ENCODE measurements at regions not wholly inside any gene's neighbourhood (a gene's known extent, or its start where the extent isn't known, plus 50 kb on each side); places are given as distances from the start of the nearest gene placed in this dataset.

DNA sequence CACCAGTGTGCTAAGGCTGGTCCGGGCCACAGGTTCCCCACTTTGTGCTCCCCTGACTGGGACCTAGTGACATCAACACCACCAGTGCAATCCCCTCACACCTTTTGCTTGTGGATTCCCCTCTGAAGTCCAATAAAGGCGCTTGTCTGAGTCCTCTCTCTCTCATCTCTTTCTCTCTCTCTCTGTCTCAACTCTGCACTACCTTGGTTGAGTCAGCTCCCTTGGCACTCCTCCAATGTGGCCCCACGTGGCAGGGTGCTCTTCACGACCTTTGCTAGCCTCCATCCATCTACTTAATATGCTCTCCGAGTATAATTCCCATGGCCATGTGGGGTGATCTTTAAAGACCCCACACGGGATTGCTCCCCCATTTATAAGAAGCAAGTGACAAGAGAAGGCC is 385.0 kb downstream of the CD83 start:
- no peak overlapping the region for H3K4me3 ChIP-seq (replicated peaks; ENCODE audit: insufficient read depth, low read length)
- H3K27ac ChIP-seq (replicated peaks), result no peak overlapping the region
- TF ChIP-seq GABPA (IDR thresholded peaks at IDR 0.05; ENCODE audit: low read depth), result no peak
- DNase-seq (ENCODE audit: low read depth in 1 of 2, low spot score in 1 of 2), result no peak
- no peaks in the 10 kb centered on the region for H3K27me3 ChIP-seq (ENCODE audit: insufficient read depth, poor library complexity, severe bottlenecking)

DNA sequence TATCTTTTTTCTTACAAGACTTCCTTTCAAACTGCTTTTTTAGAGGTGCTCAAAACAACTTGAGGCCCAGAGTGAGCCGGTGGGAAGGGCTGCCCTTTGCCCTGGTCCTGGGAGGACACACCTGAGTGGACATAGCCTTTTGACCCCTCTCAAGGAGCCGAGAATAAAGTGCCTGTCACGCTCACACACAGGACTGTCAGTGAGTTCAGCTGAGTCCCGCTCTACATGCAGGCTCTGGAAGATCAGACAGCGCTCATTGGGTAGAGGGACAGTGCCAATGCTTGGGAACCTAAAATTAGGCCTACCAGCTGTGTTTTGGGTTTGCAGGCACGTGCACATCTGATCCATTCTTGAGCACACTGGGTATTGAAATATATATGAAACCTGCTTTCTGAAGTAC is 387.8 kb downstream of the CD83 start:
- no peak overlapping the region for H3K4me3 ChIP-seq (replicated peaks; ENCODE audit: insufficient read depth, low read length)
- no peak for DNase-seq (ENCODE audit: low read depth in 1 of 2, low spot score in 1 of 2)
- no peaks in the 10 kb centered on the region for H3K27me3 ChIP-seq (ENCODE audit: insufficient read depth, poor library complexity, severe bottlenecking)
- TF ChIP-seq, protein P1, sequence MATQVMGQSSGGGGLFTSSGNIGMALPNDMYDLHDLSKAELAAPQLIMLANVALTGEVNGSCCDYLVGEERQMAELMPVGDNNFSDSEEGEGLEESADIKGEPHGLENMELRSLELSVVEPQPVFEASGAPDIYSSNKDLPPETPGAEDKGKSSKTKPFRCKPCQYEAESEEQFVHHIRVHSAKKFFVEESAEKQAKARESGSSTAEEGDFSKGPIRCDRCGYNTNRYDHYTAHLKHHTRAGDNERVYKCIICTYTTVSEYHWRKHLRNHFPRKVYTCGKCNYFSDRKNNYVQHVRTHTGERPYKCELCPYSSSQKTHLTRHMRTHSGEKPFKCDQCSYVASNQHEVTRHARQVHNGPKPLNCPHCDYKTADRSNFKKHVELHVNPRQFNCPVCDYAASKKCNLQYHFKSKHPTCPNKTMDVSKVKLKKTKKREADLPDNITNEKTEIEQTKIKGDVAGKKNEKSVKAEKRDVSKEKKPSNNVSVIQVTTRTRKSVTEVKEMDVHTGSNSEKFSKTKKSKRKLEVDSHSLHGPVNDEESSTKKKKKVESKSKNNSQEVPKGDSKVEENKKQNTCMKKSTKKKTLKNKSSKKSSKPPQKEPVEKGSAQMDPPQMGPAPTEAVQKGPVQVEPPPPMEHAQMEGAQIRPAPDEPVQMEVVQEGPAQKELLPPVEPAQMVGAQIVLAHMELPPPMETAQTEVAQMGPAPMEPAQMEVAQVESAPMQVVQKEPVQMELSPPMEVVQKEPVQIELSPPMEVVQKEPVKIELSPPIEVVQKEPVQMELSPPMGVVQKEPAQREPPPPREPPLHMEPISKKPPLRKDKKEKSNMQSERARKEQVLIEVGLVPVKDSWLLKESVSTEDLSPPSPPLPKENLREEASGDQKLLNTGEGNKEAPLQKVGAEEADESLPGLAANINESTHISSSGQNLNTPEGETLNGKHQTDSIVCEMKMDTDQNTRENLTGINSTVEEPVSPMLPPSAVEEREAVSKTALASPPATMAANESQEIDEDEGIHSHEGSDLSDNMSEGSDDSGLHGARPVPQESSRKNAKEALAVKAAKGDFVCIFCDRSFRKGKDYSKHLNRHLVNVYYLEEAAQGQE (IDR thresholded peaks at IDR 0.05; ENCODE audit: insufficient replicate concordance, low read depth), result no peak
- no peak for TF ChIP-seq POLR2AphosphoS5 (IDR thresholded peaks at IDR 0.05; ENCODE audit: low read depth)
- TF ChIP-seq, protein P2, sequence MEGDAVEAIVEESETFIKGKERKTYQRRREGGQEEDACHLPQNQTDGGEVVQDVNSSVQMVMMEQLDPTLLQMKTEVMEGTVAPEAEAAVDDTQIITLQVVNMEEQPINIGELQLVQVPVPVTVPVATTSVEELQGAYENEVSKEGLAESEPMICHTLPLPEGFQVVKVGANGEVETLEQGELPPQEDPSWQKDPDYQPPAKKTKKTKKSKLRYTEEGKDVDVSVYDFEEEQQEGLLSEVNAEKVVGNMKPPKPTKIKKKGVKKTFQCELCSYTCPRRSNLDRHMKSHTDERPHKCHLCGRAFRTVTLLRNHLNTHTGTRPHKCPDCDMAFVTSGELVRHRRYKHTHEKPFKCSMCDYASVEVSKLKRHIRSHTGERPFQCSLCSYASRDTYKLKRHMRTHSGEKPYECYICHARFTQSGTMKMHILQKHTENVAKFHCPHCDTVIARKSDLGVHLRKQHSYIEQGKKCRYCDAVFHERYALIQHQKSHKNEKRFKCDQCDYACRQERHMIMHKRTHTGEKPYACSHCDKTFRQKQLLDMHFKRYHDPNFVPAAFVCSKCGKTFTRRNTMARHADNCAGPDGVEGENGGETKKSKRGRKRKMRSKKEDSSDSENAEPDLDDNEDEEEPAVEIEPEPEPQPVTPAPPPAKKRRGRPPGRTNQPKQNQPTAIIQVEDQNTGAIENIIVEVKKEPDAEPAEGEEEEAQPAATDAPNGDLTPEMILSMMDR (IDR thresholded peaks at IDR 0.05; ENCODE audit: insufficient read depth, low read length), result no peak
- TF ChIP-seq GABPA (IDR thresholded peaks at IDR 0.05; ENCODE audit: low read depth), result no peak
- TF ChIP-seq SPI1 (IDR thresholded peaks at IDR 0.05; ENCODE audit: borderline replicate concordance, low read depth), result no peak
- no peak overlapping the region for H3K27ac ChIP-seq (replicated peaks)

DNA sequence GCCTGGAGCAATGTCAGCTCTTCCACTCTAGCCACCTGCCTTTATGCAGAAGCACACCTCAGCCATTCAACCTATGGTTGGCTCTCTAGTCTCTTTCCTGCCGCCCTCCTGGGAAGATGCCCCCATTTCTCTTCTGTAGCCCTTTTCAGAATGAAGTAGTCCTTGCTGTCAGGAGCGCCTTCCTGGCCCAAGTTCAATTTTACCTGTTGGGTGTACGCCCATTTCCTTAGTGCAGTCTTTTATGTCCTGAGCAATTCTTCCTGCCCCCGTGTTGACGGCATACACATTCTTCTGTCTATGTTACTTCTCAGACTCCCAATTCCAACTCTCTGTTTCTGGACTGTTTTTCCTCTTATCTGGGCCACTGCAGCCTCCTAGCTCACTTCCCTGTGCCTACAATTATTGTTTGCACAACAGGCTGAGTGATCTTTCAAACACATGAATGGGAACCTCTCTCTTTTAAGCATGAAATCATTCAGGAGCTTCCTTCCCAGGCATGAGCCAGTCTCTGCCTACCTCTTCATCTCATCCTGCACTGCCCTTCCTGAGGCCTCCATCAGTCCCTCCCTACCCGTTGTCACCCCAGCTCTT is 389.2 kb downstream of the CD83 start:
- DNase-seq (ENCODE audit: low read depth in 1 of 2, low spot score in 1 of 2), result no peak
- Histone ChIP-seq H3K27me3 (ENCODE audit: insufficient read depth, poor library complexity, severe bottlenecking) (no peaks in the 10 kb centered on the region), H3K4me3 (replicated peaks; ENCODE audit: insufficient read depth, low read length) (no peak overlapping the region), H3K27ac (replicated peaks) (no peak overlapping the region)
- TF ChIP-seq GABPA (IDR thresholded peaks at IDR 0.05; ENCODE audit: low read depth) (no peak), POLR2AphosphoS5 (IDR thresholded peaks at IDR 0.05; ENCODE audit: low read depth) (no peak)

DNA sequence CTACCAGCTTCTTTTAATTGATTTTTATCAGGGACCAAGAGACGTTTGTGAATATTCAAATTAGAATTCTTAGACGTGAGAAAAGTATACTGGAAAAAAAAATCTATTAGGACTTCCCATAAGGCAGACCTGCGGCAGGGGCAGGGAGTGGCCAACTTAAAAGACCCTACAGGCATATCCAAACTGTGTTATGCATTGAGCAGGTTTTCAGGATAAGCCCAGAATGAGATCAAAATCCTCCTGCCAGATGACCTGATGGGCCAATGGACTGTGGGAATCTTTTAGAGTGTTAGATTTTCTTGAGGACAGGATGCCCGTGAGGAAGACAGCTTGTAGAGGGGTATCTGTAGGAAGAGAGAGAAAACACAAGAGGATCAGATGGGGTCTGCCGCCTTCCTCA is 391.5 kb downstream of the CD83 start:
- TF ChIP-seq POLR2AphosphoS5 (IDR thresholded peaks at IDR 0.05; ENCODE audit: low read depth) (no peak), GABPA (IDR thresholded peaks at IDR 0.05; ENCODE audit: low read depth) (no peak), SPI1 (IDR thresholded peaks at IDR 0.05; ENCODE audit: borderline replicate concordance, low read depth) (no peak)
- TF ChIP-seq, protein P2 (IDR thresholded peaks at IDR 0.05; ENCODE audit: insufficient read depth, low read length), result no peak
- TF ChIP-seq, protein P1 (IDR thresholded peaks at IDR 0.05; ENCODE audit: insufficient replicate concordance, low read depth), result no peak
- no peaks in the 10 kb centered on the region for H3K27me3 ChIP-seq (ENCODE audit: insufficient read depth, poor library complexity, severe bottlenecking)
- no peak overlapping the region for H3K4me3 ChIP-seq (replicated peaks; ENCODE audit: insufficient read depth, low read length)
- no peak for DNase-seq (ENCODE audit: low read depth in 1 of 2, low spot score in 1 of 2)
- H3K27ac ChIP-seq (replicated peaks), result no peak overlapping the region

DNA sequence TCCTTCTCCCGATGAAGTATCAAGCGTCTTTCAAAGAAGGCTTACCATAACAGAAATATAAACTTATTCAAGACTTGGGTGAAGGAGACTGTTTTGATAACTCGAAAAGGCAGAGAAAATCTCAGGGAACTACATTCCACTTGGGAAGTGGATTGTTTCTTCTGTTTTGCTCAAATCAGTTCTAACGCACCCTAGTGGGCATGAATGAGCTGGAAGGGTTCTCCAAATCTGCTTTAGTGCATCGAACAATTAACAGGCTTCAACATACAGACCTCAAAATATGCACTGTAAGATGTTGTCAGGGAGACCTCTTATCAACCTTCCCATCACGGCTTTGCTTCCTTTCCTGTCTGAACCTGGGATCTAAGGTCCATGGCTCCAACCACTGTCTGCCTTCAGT is 392.5 kb downstream of the CD83 start:
- H3K27ac ChIP-seq (replicated peaks), result no peak overlapping the region
- DNase-seq (ENCODE audit: low read depth in 1 of 2, low spot score in 1 of 2), result no peak
- no peak for TF ChIP-seq POLR2AphosphoS5 (IDR thresholded peaks at IDR 0.05; ENCODE audit: low read depth)
- TF ChIP-seq GABPA (IDR thresholded peaks at IDR 0.05; ENCODE audit: low read depth), result no peak
- TF ChIP-seq, protein P2 (IDR thresholded peaks at IDR 0.05; ENCODE audit: insufficient read depth, low read length), result no peak
- no peak for TF ChIP-seq SPI1 (IDR thresholded peaks at IDR 0.05; ENCODE audit: borderline replicate concordance, low read depth)
- TF ChIP-seq, protein P1 (IDR thresholded peaks at IDR 0.05; ENCODE audit: insufficient replicate concordance, low read depth), result no peak

More for the DNA sequence above, 392.5 kb downstream of the CD83 start:
- Histone ChIP-seq H3K4me3 (replicated peaks; ENCODE audit: insufficient read depth, low read length) (no peak overlapping the region), H3K27me3 (ENCODE audit: insufficient read depth, poor library complexity, severe bottlenecking) (no peaks in the 10 kb centered on the region)

All from HL-60 (cell line).